OCI-LY1 (cell line): ENCODE measurements at regions not wholly inside any gene's neighbourhood (a gene's known extent, or its start where the extent isn't known, plus 50 kb on each side); places are given as distances from the start of the nearest gene placed in this dataset.

Source experiments
- H2AFZ ChIP-seq: fragments of 200-600 bp; sonication (generic), shearing (Covaris generic); 2 replicates; pipeline ENCODE4 v1.6.0; 2014; ENCODE audit warnings: antibody characterized with exemption, mild to moderate bottlenecking, low read length
- H3F3A ChIP-seq: fragments of 200-600 bp; sonication (generic), shearing (Covaris generic); 2 replicates; pipeline ENCODE4 v1.6.0; 2014; ENCODE audit warnings: mild to moderate bottlenecking, antibody characterized with exemption, low read length, moderate library complexity; ENCODE audit not compliant: insufficient read depth
- H3K27ac ChIP-seq: fragments of 200-600 bp; sonication (generic); 2 replicates; pipeline ENCODE4 v1.5.1; 2014; ENCODE audit warnings: low read length, mixed run types, mild to moderate bottlenecking, low read depth; ENCODE audit not compliant: poor library complexity, severe bottlenecking
- H3K27me3 ChIP-seq: fragments of 200-600 bp; sonication (generic); 2 replicates; pipeline ENCODE4 v1.6.0; 2014; ENCODE audit warnings: antibody characterized with exemption, mild to moderate bottlenecking, low read length, moderate library complexity; ENCODE audit not compliant: insufficient read depth
- H3K36me3 ChIP-seq: fragments of 200-600 bp; sonication (generic); 2 replicates; pipeline ENCODE4 v1.6.1; 2014; ENCODE audit warnings: mild to moderate bottlenecking, antibody characterized with exemption, low read length, moderate library complexity, mixed read lengths; ENCODE audit not compliant: insufficient read depth
- H3K4me1 ChIP-seq: fragments of 200-600 bp; sonication (generic); 2 replicates; pipeline ENCODE4 v1.5.1; 2014; ENCODE audit warnings: mild to moderate bottlenecking, low read length, moderate library complexity; ENCODE audit not compliant: insufficient read depth, severe bottlenecking
- H3K4me2 ChIP-seq: fragments of 200-600 bp; sonication (generic), shearing (Covaris generic); 2 replicates; pipeline ENCODE4 v1.6.1; 2014; ENCODE audit warnings: low read length
- H3K4me3 ChIP-seq: fragments of 200-600 bp; sonication (generic); 2 replicates; pipeline ENCODE4 v1.5.1; 2014; ENCODE audit warnings: low read length, low read depth, mild to moderate bottlenecking, mixed read lengths; ENCODE audit not compliant: poor library complexity, severe bottlenecking
- H3K79me2 ChIP-seq: fragments of 200-600 bp; shearing (Covaris generic); 2 replicates; pipeline ENCODE4 v1.6.1; 2016; ENCODE audit warnings: mixed run types, low read length, mixed read lengths; ENCODE audit not compliant: insufficient read depth
- H3K9ac ChIP-seq: fragments of 200-600 bp; sonication (generic), shearing (Covaris generic); 2 replicates; pipeline ENCODE4 v1.6.1; 2014; ENCODE audit warnings: mild to moderate bottlenecking, low read length, mixed read lengths
- H3K9me2 ChIP-seq: fragments of 200-600 bp; sonication (generic), shearing (Covaris generic); 2 replicates; pipeline ENCODE4 v1.6.1; 2014; ENCODE audit warnings: low read depth, mild to moderate bottlenecking, low read length, mixed read lengths
- H3K9me3 ChIP-seq: fragments of 200-600 bp; shearing (Covaris generic); 2 replicates; pipeline ENCODE4 v1.6.1; 2014; ENCODE audit warnings: low read length, mixed read lengths
- H4K20me1 ChIP-seq: fragments of 200-600 bp; sonication (generic), shearing (Covaris generic); 2 replicates; pipeline ENCODE4 v1.6.0; 2016; ENCODE audit warnings: mild to moderate bottlenecking, low read length; ENCODE audit not compliant: insufficient read depth
- CTCF ChIP-seq: fragments of 200-600 bp; sonication (generic), shearing (Covaris generic); IDR thresholded peaks from 2 replicates; pipeline ENCODE4 v1.5.1; 2017; ENCODE audit warnings: mild to moderate bottlenecking, antibody characterized with exemption, low read length, moderate library complexity, mixed read lengths
- EZH2 ChIP-seq: fragments of 200-600 bp; sonication (generic), shearing (Covaris generic); IDR thresholded peaks from 2 replicates; pipeline ENCODE4 v1.8.0; 2017; ENCODE audit warnings: borderline replicate concordance, mixed run types, mild to moderate bottlenecking, antibody characterized with exemption, low read length, moderate library complexity, mixed read lengths

- no peak overlapping the region for H3K9ac ChIP-seq
- H3K27ac ChIP-seq: no peak overlapping the region
- H3K9me3 ChIP-seq: no peaks in the 10 kb centered on the region
- TF ChIP-seq CTCF (no peak), EZH2 (no peak)
- H3K4me2 ChIP-seq: no peak overlapping the region
- no peaks in the 10 kb centered on the region for H3K9me2 ChIP-seq
- H3K27me3 ChIP-seq: no peaks in the 10 kb centered on the region
- H3K4me1 ChIP-seq: no peaks in the 10 kb centered on the region
- no peak overlapping the region for H3K4me3 ChIP-seq
- H2AFZ ChIP-seq: no peak overlapping the region
- H3F3A ChIP-seq: no peaks in the 10 kb centered on the region
- H4K20me1 ChIP-seq: no peaks in the 10 kb centered on the region
- no peaks in the 10 kb centered on the region for H3K36me3 ChIP-seq
- H3K79me2 ChIP-seq: no peaks in the 10 kb centered on the region
These were observed 607.2 kb upstream of the RGS18 start for GRCh38 chr1:191551019-191551418.

- Histone ChIP-seq H3K4me3 (no peak overlapping the region), H3K79me2 (no peaks in the 10 kb centered on the region), H3K4me2 (no peak overlapping the region), H3K27ac (no peak overlapping the region), H4K20me1 (no peaks in the 10 kb centered on the region), H3K9me3 (no peaks in the 10 kb centered on the region), H3K9ac (no peak overlapping the region), H3K9me2 (no peaks in the 10 kb centered on the region), H3K4me1 (no peaks in the 10 kb centered on the region), H3F3A (no peaks in the 10 kb centered on the region), H3K36me3 (no peaks in the 10 kb centered on the region), H2AFZ (no peak overlapping the region), H3K27me3 (no peaks in the 10 kb centered on the region)
- TF ChIP-seq CTCF: no peak
- TF ChIP-seq EZH2: no peak
These were observed 599.9 kb upstream of the RGS18 start for GRCh38 chr1:191558379-191558778.

GRCh38 chr1:191561276-191561675 is 597.0 kb upstream of the RGS18 start:
- H3K4me1 ChIP-seq: no peaks in the 10 kb centered on the region
- H3K27ac ChIP-seq: no peak overlapping the region
- H3K79me2 ChIP-seq: no peaks in the 10 kb centered on the region
- H3K27me3 ChIP-seq: no peaks in the 10 kb centered on the region
- no peaks in the 10 kb centered on the region for H3K9me2 ChIP-seq
- H3K4me3 ChIP-seq: no peak overlapping the region
- H3K36me3 ChIP-seq: no peaks in the 10 kb centered on the region
- no peak overlapping the region for H3K4me2 ChIP-seq
- TF ChIP-seq CTCF (no peak), EZH2 (no peak)
- no peak overlapping the region for H3K9ac ChIP-seq
- no peak overlapping the region for H2AFZ ChIP-seq
- no peaks in the 10 kb centered on the region for H3F3A ChIP-seq
- H3K9me3 ChIP-seq: no peaks in the 10 kb centered on the region
- H4K20me1 ChIP-seq: no peaks in the 10 kb centered on the region
